ENCODE measurements at regions not wholly inside any gene's neighbourhood (a gene's known extent, or its start where the extent isn't known, plus 50 kb on each side); places are given as distances from the start of the nearest gene placed in this dataset.

GRCh38 chr6:25010176-25010575 lies 74.4 kb upstream of the RIPOR2 start:
- TF ChIP-seq CTCF (IDR thresholded peaks at IDR 0.05) (no peak), POLR2A (IDR thresholded peaks at IDR 0.05) (no peak)
